GM19043 (cell line): ENCODE measurements at regions not wholly inside any gene's neighbourhood (a gene's known extent, or its start where the extent isn't known, plus 50 kb on each side); places are given as distances from the start of the nearest gene placed in this dataset.
"Not testable (repeated sequence)": the region's sequence is repeated elsewhere in the genome, so short reads cannot be mapped to it uniquely, and the experiment has no call there.

Source experiments
- ATAC-seq: cut with Tn5 transposase; IDR thresholded peaks from one replicate; pipeline ENCODE4 v1.9.1; 2021; ENCODE audit warnings: low read depth; ENCODE audit not compliant: unreplicated experiment

DNA sequence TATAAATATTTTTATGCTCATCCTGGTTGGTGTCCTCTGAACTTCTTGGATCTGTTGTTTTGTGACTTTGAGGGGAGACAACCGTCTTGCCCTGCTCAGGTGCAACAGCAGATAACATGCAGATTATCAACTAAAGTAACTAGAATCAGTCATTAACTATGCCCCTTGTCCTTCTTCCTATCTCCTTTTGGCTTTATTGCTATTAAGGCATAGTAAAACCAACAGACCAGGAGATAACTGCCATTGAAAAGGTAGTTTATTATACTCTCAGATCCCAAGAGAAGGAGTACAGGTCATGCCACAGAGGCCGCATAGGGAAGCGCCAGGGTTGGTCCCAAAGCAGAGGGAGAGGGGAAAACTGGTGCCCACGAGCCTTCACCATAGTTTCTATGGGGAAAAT lies 418.2 kb downstream of the GJA1 start:
- ATAC-seq, result no peak

DNA sequence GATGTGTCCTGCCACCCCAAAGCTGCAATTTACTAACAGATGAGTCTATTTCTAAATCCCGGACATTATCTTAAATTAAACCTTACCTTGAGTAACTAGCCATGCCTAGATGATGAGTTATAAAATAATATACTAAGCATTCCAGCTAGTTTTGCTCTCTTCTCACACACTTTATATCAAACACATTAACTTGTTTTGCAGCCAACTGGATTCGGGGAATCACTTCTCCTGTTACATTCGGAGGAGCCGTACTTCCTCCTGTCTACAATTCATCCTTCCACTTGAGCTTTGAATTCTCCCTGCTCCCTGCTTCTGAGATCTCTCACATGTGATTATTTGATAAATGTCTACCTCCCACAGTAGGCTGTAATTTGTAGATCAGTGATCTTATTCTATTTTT lies 420.1 kb downstream of the GJA1 start:
- ATAC-seq, result no peak

DNA sequence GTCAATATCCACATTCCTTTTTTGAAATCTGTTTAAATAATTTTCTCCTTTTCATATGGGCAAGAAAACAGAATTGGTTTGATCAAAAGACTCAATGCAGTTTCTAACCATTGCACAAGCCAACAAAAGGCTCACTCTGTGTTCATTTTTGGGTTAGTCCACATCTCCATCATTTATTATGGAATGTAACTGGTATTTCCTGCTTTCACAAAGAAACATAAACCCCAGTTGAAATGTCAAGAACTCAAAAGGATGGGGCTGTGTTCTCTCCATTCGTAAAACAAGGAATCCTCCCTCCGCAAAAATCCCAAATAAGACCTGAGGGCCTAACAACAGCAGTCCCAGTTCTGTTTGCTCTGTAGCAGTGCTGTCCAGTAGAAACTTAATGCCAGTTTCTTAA lies 420.9 kb downstream of the GJA1 start:
- no peak for ATAC-seq

- no peak for ATAC-seq
These were observed 422.1 kb downstream of the GJA1 start for GRCh38 chr6:121857551-121857950.

DNA sequence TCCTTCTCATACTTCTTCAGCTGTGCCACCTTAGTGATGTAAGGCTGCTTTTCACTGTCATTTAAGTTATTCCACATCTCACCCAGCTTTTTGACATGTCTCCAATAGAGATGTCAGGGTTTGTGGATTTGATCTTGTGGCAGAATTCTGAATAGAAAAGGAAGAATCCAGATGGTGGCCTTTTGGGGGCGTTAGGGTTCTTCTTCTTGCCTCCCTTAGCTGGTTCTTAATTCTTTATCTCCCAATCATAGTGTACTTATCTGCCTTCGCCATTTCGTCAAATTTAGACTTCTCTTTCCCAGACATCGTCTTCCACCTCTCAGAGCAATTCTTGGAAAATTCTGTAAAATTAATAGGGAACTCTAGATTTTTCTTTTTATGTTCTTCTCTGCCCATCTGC lies 422.9 kb downstream of the GJA1 start:
- ATAC-seq, result no peak

DNA sequence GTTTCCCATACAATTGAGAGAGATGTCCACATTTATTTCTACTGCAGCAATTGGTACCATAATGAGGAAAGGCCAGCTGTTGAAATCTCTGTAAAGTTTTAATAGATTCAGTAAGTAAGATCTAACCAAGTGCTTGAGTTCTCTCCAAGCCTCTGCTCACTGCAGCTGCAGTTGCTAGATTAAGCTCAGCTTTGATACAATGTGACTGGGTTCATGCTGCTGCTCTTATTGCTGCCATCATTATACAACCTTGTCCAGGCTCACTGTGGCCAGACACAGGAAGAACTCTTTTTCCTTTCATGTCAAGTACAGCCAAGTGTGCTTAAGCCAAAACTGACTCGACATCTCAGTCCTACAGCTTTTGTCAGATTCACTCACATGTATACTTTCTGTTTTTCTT lies 423.5 kb downstream of the GJA1 start:
- ATAC-seq, result no peak

- ATAC-seq, result no peak
These were observed 430.4 kb downstream of the GJA1 start for GRCh38 chr6:121865811-121866210.

DNA sequence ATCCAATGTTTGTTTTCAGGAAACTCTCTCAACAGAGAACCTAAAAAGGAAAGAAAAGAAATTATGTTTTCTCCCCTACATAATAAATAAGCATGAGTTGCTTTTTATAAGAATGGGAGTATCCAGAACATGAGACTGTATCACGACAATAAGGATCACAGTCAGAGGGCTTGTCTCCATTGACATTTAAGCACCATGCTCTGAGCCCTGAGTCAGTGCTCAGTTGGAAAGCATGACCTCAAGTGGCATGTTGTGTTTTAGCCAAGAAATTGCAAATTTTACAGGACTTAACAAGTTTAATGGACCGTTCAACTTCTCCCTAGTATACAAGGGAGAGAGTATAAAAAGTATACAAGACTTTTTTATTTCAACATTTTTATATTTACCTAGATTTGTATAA lies 431.6 kb downstream of the GJA1 start:
- ATAC-seq, result no peak

GRCh38 chr6:121868206-121868605 lies 432.8 kb downstream of the GJA1 start:
- ATAC-seq, result no peak

DNA sequence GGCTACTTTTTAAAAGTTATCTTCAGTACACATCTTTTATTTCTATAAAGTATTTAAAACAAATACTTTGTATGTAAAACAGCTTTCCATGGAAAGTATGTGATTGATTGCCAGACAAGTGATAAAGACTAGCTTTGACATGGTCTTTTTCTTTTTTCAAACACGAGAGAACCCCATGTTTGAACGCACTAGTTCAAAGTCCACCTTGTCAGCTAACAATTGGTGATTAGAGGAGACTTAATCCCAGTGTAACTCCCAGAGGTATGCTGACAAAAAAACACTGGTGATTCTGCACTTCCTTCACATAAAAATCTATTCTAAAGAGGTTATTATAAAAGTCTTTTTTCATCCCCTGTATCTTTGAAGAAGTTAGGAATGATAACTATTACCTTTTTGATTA lies 438.1 kb downstream of the GJA1 start:
- ATAC-seq, result no peak

- no peak for ATAC-seq
These were observed 441.3 kb downstream of the GJA1 start for GRCh38 chr6:121876721-121877120.

DNA sequence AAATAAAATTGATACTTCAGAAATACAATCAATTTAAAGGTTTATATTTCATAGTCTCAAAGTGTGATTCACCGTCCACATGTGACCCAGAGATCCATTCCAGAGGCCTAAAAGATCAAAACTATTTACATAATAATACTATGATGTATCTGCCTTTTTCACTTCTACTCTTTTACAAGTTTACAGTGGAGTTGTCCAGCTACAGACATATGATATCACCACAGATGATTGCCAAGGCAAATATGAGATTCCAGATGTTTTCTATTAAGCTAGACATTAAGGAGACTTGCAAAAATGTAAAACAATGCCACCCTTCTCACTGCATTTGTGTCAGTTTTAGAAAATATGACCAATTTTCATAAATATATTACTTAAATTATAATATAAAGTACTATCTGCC lies 443.7 kb downstream of the GJA1 start:
- no peak for ATAC-seq

GRCh38 chr6:121880831-121881230 lies 445.4 kb downstream of the GJA1 start:
- no peak for ATAC-seq

GRCh38 chr6:121881974-121882667 lies 446.7 kb downstream of the GJA1 start:
- no peak for ATAC-seq

GRCh38 chr6:121884091-121884490 lies 448.6 kb downstream of the GJA1 start:
- ATAC-seq, result no peak

DNA sequence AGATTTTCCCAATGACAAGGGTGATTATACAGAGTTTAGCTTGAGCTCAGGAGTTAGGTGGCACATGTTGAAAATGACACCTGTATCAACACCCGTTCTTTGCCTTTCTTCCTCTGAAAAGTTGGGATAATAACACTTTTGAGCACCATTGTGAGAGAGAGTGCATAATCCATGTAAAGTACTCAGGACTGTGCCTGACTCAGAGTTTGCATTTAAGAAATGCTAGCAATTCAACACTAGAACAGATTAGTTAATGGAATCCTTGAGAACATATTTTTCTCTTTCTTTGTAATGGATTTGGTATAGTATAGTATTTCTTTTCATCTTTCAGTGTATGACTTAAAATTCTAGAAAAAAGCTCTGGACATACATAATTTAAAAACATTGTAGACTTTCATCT lies 449.2 kb downstream of the GJA1 start:
- no peak for ATAC-seq

GRCh38 chr6:121885399-121886152 lies 450.1 kb downstream of the GJA1 start:
- no peak for ATAC-seq

GRCh38 chr6:121886223-121886830 lies 450.9 kb downstream of the GJA1 start:
- ATAC-seq, result no peak

GRCh38 chr6:121887724-121888123 lies 452.3 kb downstream of the GJA1 start:
- no peak for ATAC-seq

DNA sequence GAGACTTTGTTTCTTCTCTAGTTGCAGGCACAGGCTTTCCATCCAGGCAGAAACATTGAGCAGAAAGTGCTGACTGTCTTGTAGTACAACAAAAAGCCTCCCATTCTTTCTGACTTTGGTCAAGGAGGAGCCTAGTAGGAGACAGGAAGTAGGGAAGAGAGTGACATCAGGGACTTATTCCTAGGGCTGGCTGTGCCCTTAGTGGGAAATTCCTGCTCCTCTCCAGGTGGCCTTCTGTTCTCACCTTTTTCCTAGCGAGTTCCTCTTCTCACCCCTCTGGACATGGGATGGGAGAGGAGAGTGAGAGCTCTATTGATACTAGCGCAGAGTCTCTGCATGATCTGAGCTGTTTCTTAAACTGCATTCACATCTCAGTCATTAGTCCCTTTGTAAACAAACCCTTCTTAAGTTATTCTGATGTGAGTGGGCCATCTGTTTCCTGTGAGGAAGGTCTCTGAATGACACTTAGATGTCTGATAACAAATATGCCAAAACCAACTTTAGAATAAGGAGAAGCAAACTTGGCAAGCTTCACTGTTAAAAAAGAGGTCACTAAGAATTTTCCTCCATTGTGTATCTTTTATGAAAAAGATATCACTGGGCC lies 455.0 kb downstream of the GJA1 start:
- no peak for ATAC-seq

- ATAC-seq, result not testable (repeated sequence)
These were observed 460.3 kb downstream of the GJA1 start for GRCh38 chr6:121895731-121896130.
